IPS-18a (cell line): ENCODE measurements at regions not wholly inside any gene's neighbourhood (a gene's known extent, or its start where the extent isn't known, plus 50 kb on each side); places are given as distances from the start of the nearest gene placed in this dataset.
"Not testable (repeated sequence)": the region's sequence is repeated elsewhere in the genome, so short reads cannot be mapped to it uniquely, and the experiment has no call there.

Experiments
- H3K27ac ChIP-seq: one replicate; pipeline ENCODE4 v1.5.1; 2013; ENCODE audit warnings: low read length
- H3K27me3 ChIP-seq: one replicate; pipeline ENCODE4 v1.6.1; 2013; ENCODE audit warnings: mild to moderate bottlenecking, low read length; ENCODE audit not compliant: control insufficient read depth, insufficient read depth
- H3K36me3 ChIP-seq: one replicate; pipeline ENCODE4 v1.6.1; 2013; ENCODE audit warnings: low read depth, low read length; ENCODE audit not compliant: control insufficient read depth
- H3K4me1 ChIP-seq: one replicate; pipeline ENCODE4 v1.6.1; 2013; ENCODE audit warnings: low read depth, low read length; ENCODE audit not compliant: control insufficient read depth
- H3K4me3 ChIP-seq: one replicate; pipeline ENCODE4 v1.5.1; 2013; ENCODE audit warnings: low read length
- H3K9ac ChIP-seq: one replicate; pipeline ENCODE4 v1.6.1; 2013; ENCODE audit warnings: mild to moderate bottlenecking, low read length, moderate library complexity
- H3K9me3 ChIP-seq: one replicate; pipeline ENCODE4 v1.6.1; 2013; ENCODE audit warnings: low read depth, low read length; ENCODE audit not compliant: control insufficient read depth

DNA sequence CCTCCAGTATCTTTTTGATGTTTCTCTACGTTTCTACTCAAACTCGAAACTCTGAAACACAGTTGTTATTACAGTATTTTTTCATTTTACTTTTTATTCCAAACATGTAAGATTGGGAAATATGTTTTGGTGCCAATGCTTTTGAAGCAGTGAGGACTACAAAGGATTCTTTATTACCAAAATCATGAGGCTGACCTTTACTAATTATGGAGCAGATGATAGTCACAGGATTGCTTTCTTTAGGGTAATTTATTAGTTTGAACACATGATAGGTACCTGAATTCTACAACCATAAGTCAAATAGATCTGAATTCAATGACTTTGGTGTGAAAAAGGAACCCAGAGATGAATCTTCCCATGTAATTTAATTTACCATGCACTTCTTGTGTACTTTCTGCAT is 2015.1 kb upstream of the C9orf72 start:
- Histone ChIP-seq H3K9ac (no peak overlapping the region), H3K27ac (no peak overlapping the region), H3K27me3 (no peaks in the 10 kb centered on the region), H3K36me3 (no peaks in the 10 kb centered on the region), H3K4me3 (no peak overlapping the region), H3K4me1 (no peaks in the 10 kb centered on the region), H3K9me3 (no peaks in the 10 kb centered on the region)

GRCh38 chr9:29609282-29609681 is 2036.0 kb upstream of the C9orf72 start:
- Histone ChIP-seq H3K27me3 (no peaks in the 10 kb centered on the region), H3K4me3 (no peak overlapping the region), H3K36me3 (no peaks in the 10 kb centered on the region), H3K4me1 (no peaks in the 10 kb centered on the region), H3K9me3 (no peaks in the 10 kb centered on the region), H3K27ac (no peak overlapping the region), H3K9ac (no peak overlapping the region)

DNA sequence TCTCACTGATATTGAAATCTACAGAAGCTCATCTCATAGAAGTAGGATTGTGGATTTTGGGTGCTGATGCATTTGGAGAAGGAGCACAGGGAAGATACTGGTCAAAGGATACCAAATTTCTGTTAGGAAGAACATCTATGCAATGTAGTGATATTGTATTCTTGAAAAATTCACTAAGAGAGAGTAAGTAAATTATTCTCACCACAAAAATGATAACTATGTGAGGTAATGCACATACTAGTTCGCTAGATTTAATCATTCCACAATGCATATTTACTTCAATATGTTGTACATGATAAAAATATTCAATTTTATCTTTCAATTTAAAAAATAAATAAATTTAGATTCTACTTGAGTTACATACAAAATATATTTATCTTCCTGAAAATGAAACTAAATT is 2040.5 kb upstream of the C9orf72 start:
- no peak overlapping the region for H3K4me3 ChIP-seq
- no peaks in the 10 kb centered on the region for H3K27me3 ChIP-seq
- H3K27ac ChIP-seq: no peak overlapping the region
- no peaks in the 10 kb centered on the region for H3K4me1 ChIP-seq
- no peaks in the 10 kb centered on the region for H3K9me3 ChIP-seq
- H3K9ac ChIP-seq: no peak overlapping the region
- H3K36me3 ChIP-seq: no peaks in the 10 kb centered on the region

GRCh38 chr9:29616844-29617243 is 2043.6 kb upstream of the C9orf72 start:
- H3K9ac ChIP-seq: no peak overlapping the region
- no peaks in the 10 kb centered on the region for H3K4me1 ChIP-seq
- no peaks in the 10 kb centered on the region for H3K27me3 ChIP-seq
- no peak overlapping the region for H3K27ac ChIP-seq
- H3K36me3 ChIP-seq: no peaks in the 10 kb centered on the region
- no peaks in the 10 kb centered on the region for H3K9me3 ChIP-seq
- no peak overlapping the region for H3K4me3 ChIP-seq

DNA sequence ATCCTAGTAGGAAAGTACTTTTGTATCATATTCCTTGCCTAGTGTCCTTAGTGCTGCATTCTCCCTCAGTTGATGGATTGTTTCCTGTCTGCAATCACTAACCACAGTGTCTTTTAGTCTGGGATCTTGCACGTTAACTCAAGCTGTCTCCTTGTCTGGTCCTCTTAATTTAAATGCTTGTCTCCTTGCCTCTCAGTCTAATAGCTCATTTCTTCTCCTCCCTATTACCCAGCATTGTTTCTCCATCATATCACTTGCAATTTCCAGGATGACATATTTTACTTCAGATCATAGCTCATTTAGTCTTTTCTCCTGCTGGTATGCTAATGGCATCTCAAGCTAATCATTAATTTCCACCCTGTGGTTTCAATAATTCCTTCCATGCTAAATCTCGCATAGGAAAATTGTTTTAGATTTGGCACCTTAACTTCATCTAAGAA is 2052.0 kb upstream of the C9orf72 start:
- H3K9ac ChIP-seq: no peak overlapping the region
- H3K27ac ChIP-seq: no peak overlapping the region
- no peak overlapping the region for H3K4me3 ChIP-seq
- H3K9me3 ChIP-seq: no peaks in the 10 kb centered on the region
- H3K36me3 ChIP-seq: no peaks in the 10 kb centered on the region
- H3K4me1 ChIP-seq: no peaks in the 10 kb centered on the region
- H3K27me3 ChIP-seq: no peaks in the 10 kb centered on the region

GRCh38 chr9:29625931-29626330 is 2052.7 kb upstream of the C9orf72 start:
- H3K4me3 ChIP-seq: no peak overlapping the region
- H3K36me3 ChIP-seq: no peaks in the 10 kb centered on the region
- H3K4me1 ChIP-seq: no peaks in the 10 kb centered on the region
- H3K9me3 ChIP-seq: no peaks in the 10 kb centered on the region
- H3K27ac ChIP-seq: no peak overlapping the region
- no peaks in the 10 kb centered on the region for H3K27me3 ChIP-seq
- H3K9ac ChIP-seq: no peak overlapping the region

GRCh38 chr9:29628856-29629255 is 2055.6 kb upstream of the C9orf72 start:
- not testable (repeated sequence) for H3K9ac ChIP-seq, H3K27ac ChIP-seq, H3K4me3 ChIP-seq, H3K4me1 ChIP-seq, H3K27me3 ChIP-seq, H3K9me3 ChIP-seq, H3K36me3 ChIP-seq

DNA sequence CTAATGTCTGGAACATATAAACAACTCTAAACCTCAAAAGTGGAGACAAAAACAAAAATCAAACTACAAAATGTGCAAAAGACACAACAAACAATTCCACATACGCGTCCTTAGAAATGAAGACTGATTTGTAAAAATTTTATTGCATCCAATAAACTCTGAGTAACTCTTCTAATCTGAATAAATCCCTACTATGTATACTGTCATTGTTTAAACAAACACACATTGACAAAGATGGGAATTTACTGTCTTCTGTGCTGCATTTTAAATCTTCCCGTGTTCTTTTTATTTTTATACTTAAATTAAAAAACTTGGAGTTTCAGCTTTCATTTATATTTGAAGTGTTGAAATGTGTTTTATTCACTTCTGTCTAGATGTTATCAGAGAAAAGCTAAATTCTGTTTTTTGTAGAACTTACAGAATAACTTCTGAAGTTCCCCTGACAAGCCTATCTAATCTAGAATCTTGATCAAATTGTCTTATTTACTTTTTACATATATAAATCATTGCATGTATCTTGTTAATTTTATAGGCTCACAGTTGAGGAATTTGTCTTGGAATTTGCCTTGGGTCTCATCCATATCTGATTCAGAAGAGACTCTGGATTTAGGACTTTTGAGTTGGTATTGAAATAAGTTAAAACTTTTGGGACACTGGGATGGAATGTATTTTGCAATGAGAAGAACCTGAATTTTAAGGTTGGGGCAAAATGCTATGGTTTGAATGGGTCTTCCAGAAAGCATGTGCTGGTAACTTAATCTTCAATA is 2064.4 kb upstream of the C9orf72 start:
- H3K27ac ChIP-seq: no peak overlapping the region
- no peak overlapping the region for H3K4me3 ChIP-seq
- no peaks in the 10 kb centered on the region for H3K36me3 ChIP-seq
- no peaks in the 10 kb centered on the region for H3K27me3 ChIP-seq
- no peaks in the 10 kb centered on the region for H3K9me3 ChIP-seq
- H3K4me1 ChIP-seq: no peaks in the 10 kb centered on the region
- no peak overlapping the region for H3K9ac ChIP-seq

DNA sequence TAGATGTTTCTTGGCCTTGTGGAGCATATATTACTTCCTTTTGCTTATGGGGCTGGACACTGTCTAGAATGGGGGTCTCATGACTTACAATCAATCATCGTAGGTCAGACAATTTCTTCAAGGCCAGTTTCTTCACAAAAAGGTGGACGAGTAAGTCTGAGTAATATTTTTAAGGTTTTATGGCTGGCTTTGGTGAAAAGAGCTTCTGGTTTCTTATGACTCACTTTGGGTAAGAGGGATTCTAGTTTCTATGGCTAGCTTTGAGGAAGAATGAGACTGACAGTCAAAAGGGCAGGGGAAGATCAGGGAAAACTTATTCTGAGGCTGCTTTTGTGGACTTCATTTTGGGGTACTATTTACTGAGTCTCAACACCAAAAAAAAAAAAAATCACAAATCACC is 2067.2 kb upstream of the C9orf72 start:
- no peaks in the 10 kb centered on the region for H3K36me3 ChIP-seq
- H3K9ac ChIP-seq: no peak overlapping the region
- no peak overlapping the region for H3K27ac ChIP-seq
- H3K9me3 ChIP-seq: no peaks in the 10 kb centered on the region
- no peaks in the 10 kb centered on the region for H3K27me3 ChIP-seq
- H3K4me1 ChIP-seq: no peaks in the 10 kb centered on the region
- H3K4me3 ChIP-seq: no peak overlapping the region

DNA sequence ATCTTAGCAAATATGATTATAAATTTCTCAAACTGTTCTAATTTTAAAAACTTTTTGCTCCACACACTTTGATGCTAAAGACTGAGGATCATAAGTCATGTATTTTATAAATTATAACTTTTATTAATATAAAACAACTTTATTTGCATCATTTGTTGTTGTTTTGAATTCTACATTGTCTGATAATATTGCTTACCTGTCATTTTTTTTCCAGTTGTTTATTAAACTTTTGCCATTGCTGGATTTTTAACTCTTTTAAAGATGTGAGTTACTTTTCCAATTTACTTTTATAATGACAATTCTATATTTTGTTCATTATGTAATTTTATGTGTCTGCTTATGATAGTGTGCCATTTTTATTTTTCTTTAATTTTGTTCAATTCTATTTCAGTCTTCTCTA is 2071.2 kb upstream of the C9orf72 start:
- Histone ChIP-seq H3K9me3 (no peaks in the 10 kb centered on the region), H3K27me3 (no peaks in the 10 kb centered on the region), H3K36me3 (no peaks in the 10 kb centered on the region), H3K4me1 (no peaks in the 10 kb centered on the region), H3K27ac (no peak overlapping the region), H3K9ac (no peak overlapping the region), H3K4me3 (no peak overlapping the region)

- no peak overlapping the region for H3K4me3 ChIP-seq
- no peaks in the 10 kb centered on the region for H3K27me3 ChIP-seq
- no peaks in the 10 kb centered on the region for H3K4me1 ChIP-seq
- H3K9ac ChIP-seq: no peak overlapping the region
- H3K27ac ChIP-seq: no peak overlapping the region
- no peaks in the 10 kb centered on the region for H3K9me3 ChIP-seq
- H3K36me3 ChIP-seq: no peaks in the 10 kb centered on the region
These were observed 2074.2 kb upstream of the C9orf72 start for GRCh38 chr9:29647451-29647850.

DNA sequence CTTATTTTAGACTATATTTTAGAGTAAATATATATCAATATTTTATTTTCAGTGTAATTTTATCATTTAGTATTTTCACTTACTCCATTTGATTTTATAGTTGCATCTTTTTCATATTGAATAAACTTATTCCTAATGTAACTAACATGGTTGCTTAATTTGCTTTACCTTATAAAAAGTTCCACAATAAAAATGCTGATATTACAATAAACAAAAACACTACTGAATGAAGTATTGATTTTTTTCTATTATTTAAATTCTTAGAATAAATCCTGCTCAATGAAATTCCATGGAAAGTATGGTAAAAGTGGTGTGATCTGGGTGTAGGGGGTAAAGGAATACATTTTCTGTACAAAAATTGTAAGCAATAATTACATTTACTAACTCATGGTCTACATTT is 2074.9 kb upstream of the C9orf72 start:
- H3K27ac ChIP-seq: no peak overlapping the region
- H3K9me3 ChIP-seq: no peaks in the 10 kb centered on the region
- no peak overlapping the region for H3K4me3 ChIP-seq
- no peaks in the 10 kb centered on the region for H3K4me1 ChIP-seq
- H3K27me3 ChIP-seq: no peaks in the 10 kb centered on the region
- H3K9ac ChIP-seq: no peak overlapping the region
- no peaks in the 10 kb centered on the region for H3K36me3 ChIP-seq
